ENCODE measurements at regions not wholly inside any gene's neighbourhood (a gene's known extent, or its start where the extent isn't known, plus 50 kb on each side); places are given as distances from the start of the nearest gene placed in this dataset.

GRCh38 chr4:63983224-63983623 is 426.0 kb downstream of the TECRL start:
- TF ChIP-seq POLR2A (IDR thresholded peaks at IDR 0.05) (no peak), CTCF (IDR thresholded peaks at IDR 0.05) (no peak)

Data from ovary (tissue), 3 donors.